Mesendoderm (in vitro differentiated cells): ENCODE measurements at regions not wholly inside any gene's neighbourhood (a gene's known extent, or its start where the extent isn't known, plus 50 kb on each side); places are given as distances from the start of the nearest gene placed in this dataset.

Source experiments
- DNase-seq: peaks from one replicate; pipeline ENCODE4 v3.0.0; 2013
- H2AK5ac ChIP-seq: 2 replicates; pipeline ENCODE4 v1.6.1; 2013; ENCODE audit warnings: low read length, inconsistent platforms
- H2BK120ac ChIP-seq: 2 replicates; pipeline ENCODE4 v1.6.1; 2013; ENCODE audit warnings: low read depth, mild to moderate bottlenecking, low read length, moderate library complexity, mixed read lengths
- H2BK15ac ChIP-seq: replicated peaks from 2 replicates; pipeline ENCODE4 v1.6.1; 2013; ENCODE audit warnings: low read depth, mild to moderate bottlenecking, moderate library complexity
- H2BK5ac ChIP-seq: 2 replicates; pipeline ENCODE4 v1.6.1; 2013; ENCODE audit warnings: low read length, inconsistent platforms
- H3K18ac ChIP-seq: 2 replicates; pipeline ENCODE4 v1.6.1; 2013; ENCODE audit warnings: mild to moderate bottlenecking, low read length, mixed read lengths
- H3K23ac ChIP-seq: one replicate; pipeline ENCODE4 v1.6.1; 2013; ENCODE audit warnings: low read length
- H3K27ac ChIP-seq: 2 replicates; pipeline ENCODE4 v1.5.1; 2013; ENCODE audit warnings: low read depth, mild to moderate bottlenecking, inconsistent platforms, low read length, moderate library complexity
- H3K27me3 ChIP-seq: 2 replicates; pipeline ENCODE4 v1.6.1; 2013; ENCODE audit warnings: low read length, control low read depth, mild to moderate bottlenecking, inconsistent platforms; ENCODE audit not compliant: insufficient read depth, poor library complexity
- H3K36me3 ChIP-seq: 2 replicates; pipeline ENCODE4 v1.6.1; 2013; ENCODE audit warnings: low read length, inconsistent platforms; ENCODE audit not compliant: control insufficient read depth, insufficient read depth
- H3K4ac ChIP-seq: one replicate; pipeline ENCODE4 v1.6.1; 2013; ENCODE audit warnings: low read depth, mild to moderate bottlenecking, low read length, moderate library complexity
- H3K4me1 ChIP-seq: 2 replicates; pipeline ENCODE4 v1.6.1; 2013; ENCODE audit warnings: low read depth, low read length, inconsistent platforms; ENCODE audit not compliant: control insufficient read depth
- H3K4me2 ChIP-seq: 2 replicates; pipeline ENCODE4 v1.6.1; 2013; ENCODE audit warnings: low read length
- H3K4me3 ChIP-seq: 2 replicates; pipeline ENCODE4 v1.5.1; 2013; ENCODE audit warnings: mild to moderate bottlenecking, low read length
- H3K56ac ChIP-seq: one replicate; pipeline ENCODE4 v1.6.1; 2013; ENCODE audit warnings: low read length
- H3K79me1 ChIP-seq: 2 replicates; pipeline ENCODE4 v1.6.1; 2013; ENCODE audit warnings: low read length, inconsistent platforms
- H3K79me2 ChIP-seq: 2 replicates; pipeline ENCODE4 v1.6.1; 2013; ENCODE audit warnings: mild to moderate bottlenecking, low read length; ENCODE audit not compliant: control insufficient read depth, insufficient read depth
- H3K9ac ChIP-seq: 2 replicates; pipeline ENCODE4 v1.6.1; 2013; ENCODE audit warnings: low read length, inconsistent platforms
- H4K5ac ChIP-seq: one replicate; pipeline ENCODE4 v1.6.1; 2013; ENCODE audit warnings: low read length
- H4K8ac ChIP-seq: one replicate; pipeline ENCODE4 v1.6.1; 2013; ENCODE audit warnings: low read depth, mild to moderate bottlenecking, control low read depth, low read length, moderate library complexity
- WGBS: extraction: QIAGEN DNeasy Blood & Tissue Kit; methylation state at CpG from one replicate; pipeline ENCODE4 v1.1.7; 2013; ENCODE audit warnings: low lambda C conversion rate, missing lambda C conversion rate; ENCODE audit not compliant: insufficient coverage; ENCODE audit errors: extremely low coverage; 5-methylcytosine and 5-hydroxymethylcytosine counted together

DNA sequence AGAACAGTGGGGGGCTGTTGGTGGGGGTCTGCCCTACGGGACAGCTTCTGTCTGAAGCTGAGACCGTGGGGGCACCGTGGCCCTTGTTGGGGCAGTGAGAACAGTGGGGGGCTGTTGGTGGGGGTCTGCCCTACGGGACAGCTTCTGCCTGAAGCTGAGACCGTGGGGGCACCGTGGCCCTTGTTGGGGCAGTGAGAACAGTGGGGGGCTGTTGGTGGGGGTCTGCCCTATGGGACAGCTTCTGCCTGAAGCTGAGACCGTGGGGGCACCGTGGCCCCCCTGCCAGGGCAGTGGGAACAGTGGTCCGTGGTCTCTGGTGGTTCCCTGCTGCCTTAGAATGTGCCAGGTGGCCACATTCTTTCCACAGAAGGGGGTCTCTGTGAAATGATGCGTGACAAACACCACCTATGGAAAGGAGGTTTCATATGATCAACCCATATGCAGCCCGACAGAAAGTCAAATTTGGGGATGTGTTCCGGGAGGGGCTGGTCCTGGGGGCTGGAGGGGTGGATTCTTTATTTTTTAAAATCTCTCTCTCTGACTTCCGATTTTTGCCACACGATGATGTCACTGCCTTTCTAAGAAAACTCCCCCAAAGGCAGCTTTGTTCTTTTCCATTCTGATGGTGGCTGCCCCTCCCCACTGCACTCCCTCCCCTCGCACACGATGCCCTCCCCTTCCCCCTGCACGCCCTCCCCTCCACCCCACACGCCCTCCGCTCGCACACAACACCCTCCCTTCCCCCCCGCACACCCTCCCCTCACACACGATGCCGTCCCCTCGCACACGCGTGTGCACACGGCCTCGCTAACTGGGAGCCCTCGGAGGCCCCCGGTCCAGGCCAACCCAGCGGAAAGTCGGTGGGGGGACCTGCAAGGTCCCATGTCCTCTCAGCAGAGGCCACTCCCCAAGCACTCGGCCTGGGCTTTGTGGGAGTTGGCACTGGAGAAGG, 1186.5 kb downstream of the BRD1 start:
- no peak overlapping the region for H2BK15ac ChIP-seq
- H3K79me1 ChIP-seq, result no peaks in the 10 kb centered on the region
- no peaks in the 10 kb centered on the region for H3K4me1 ChIP-seq
- no peak overlapping the region for H3K4ac ChIP-seq
- H3K18ac ChIP-seq, result no peak overlapping the region
- H2BK5ac ChIP-seq, result no peak overlapping the region
- H3K27me3 ChIP-seq, result no peaks in the 10 kb centered on the region
- no peak overlapping the region for H2BK120ac ChIP-seq
- H4K5ac ChIP-seq, result no peak overlapping the region
- WGBS, result 97% methylated on average over 5 of the region's 33 CpGs
- no peak overlapping the region for H4K8ac ChIP-seq
- no peak overlapping the region for H3K4me2 ChIP-seq
- H2AK5ac ChIP-seq, result no peak overlapping the region
- no peaks in the 10 kb centered on the region for H3K36me3 ChIP-seq
- H3K79me2 ChIP-seq, result no peaks in the 10 kb centered on the region
- no peak overlapping the region for H3K9ac ChIP-seq
- no peak overlapping the region for H3K27ac ChIP-seq
- DNase-seq, result no peak
- H3K56ac ChIP-seq, result no peak overlapping the region
- no peak overlapping the region for H3K23ac ChIP-seq
- no peak overlapping the region for H3K4me3 ChIP-seq

DNA sequence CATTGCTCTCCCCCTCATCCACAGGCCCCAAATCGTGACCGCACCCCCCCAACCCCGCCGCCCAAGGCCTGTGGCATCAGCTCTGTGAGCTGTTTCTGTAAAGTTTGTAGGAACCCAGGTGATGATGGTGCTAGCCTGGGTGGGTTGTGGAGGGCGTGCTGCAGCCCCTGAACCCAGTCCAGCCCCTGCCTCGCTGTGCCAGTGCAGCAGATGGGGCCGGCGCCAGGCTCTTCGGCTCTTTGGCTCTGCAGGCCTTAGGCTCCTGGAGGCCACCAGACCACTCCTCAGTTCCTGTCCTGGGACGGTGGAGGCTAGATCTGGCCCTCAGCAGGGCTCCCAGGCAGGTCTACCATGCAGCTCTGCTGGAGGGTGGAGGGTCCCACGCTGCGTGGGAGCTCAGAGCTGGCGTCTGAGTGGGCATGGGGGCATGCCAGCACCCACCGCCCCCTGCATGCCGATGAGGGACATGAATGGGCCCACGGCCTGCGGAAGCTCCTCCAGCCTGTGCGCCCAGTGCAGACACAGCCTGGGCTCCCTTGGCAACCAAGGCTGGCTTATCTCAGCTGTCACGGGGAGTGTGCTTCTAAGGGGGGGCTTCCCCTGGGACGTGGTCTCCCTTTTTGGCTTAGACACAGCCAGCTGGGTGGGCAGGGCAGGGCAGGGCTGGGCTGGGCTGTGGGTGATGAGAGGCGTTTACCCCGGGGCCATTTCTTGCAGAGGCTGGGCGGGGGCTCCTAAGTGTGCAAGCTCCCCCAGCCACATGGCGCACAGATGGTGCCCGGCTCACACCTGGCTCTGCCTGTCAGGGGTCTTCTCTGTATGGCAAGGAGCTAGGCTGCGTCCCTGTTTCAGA, 1187.6 kb downstream of the BRD1 start:
- no peak overlapping the region for H3K23ac ChIP-seq
- H4K5ac ChIP-seq, result no peak overlapping the region
- H3K27me3 ChIP-seq, result no peaks in the 10 kb centered on the region
- H3K18ac ChIP-seq, result no peak overlapping the region
- H3K79me2 ChIP-seq, result no peaks in the 10 kb centered on the region
- no peak overlapping the region for H3K9ac ChIP-seq
- H3K36me3 ChIP-seq, result no peaks in the 10 kb centered on the region
- no peaks in the 10 kb centered on the region for H3K79me1 ChIP-seq
- no peak overlapping the region for H3K4me2 ChIP-seq
- no CpG with 5 or more reads among the region's 26 CpGs for WGBS
- H3K4ac ChIP-seq, result no peak overlapping the region
- H3K4me1 ChIP-seq, result no peaks in the 10 kb centered on the region
- H3K4me3 ChIP-seq, result no peak overlapping the region
- H3K56ac ChIP-seq, result no peak overlapping the region
- H2BK5ac ChIP-seq, result no peak overlapping the region
- no peak overlapping the region for H2BK15ac ChIP-seq
- H3K27ac ChIP-seq, result no peak overlapping the region
- no peak overlapping the region for H4K8ac ChIP-seq
- no peak for DNase-seq
- no peak overlapping the region for H2BK120ac ChIP-seq
- H2AK5ac ChIP-seq, result no peak overlapping the region

DNA sequence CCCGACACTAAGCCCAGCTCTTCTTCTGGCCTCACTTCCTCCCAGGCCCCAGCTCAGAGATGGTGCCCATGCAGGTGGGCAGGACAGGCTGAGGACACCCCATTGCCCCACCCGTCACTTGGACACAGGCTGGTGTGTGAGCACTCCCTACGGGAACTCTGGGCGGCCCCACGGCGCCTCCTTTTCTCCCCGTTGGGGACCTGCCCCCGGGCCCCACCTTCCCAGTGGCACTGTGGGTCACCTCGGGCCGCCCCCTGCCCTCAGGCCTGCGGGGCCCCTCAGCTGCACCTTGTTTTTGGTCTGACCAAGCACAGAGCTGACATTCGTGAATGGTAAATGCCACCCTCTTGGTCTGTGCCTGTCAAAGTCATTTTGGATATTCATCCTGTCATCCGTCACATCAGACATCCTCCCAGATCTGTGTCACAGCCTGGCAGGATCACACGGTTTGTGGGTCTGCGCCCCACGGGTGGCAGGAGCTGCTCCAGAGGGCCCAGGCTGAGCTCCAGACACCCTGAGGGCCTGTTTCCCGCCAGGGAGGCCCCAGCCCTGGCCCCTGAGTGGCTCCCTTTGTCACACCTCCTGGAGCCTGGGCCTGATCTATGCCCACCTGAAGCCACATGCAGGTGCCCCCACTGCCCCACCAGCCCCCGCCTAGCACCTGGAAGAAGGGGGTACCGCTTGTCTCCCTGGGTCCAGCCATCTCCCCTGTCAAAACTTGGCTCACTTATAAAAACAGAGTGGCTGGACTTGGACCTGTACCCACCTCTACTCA, 1188.5 kb downstream of the BRD1 start:
- WGBS, result no CpG with 5 or more reads among the region's 19 CpGs

DNA sequence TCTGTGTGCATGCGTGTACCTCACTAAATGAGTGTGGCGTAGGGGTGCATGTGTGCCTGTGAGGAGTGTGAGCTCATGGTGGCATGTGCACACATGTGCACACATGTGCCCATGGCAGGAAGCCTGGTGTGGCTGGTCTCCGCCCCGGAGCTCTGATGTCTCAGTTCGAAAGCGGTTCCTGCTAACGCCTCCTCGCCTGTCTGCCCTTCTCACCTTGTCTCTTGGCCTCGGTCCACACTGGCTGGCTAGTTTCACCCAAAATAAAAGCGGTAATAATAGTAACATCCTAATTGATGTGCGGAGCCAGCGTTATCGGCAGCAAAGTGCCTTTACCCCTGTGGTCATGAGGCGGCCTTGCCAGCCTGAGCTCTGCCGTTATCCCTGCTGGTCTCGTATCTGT, 1190.4 kb downstream of the BRD1 start:
- Histone ChIP-seq H3K4ac (no peak overlapping the region), H3K36me3 (no peaks in the 10 kb centered on the region), H2BK120ac (no peak overlapping the region), H4K8ac (no peak overlapping the region), H3K79me1 (no peaks in the 10 kb centered on the region), H3K9ac (no peak overlapping the region), H3K56ac (no peak overlapping the region), H3K27ac (no peak overlapping the region), H3K79me2 (no peaks in the 10 kb centered on the region), H3K27me3 (no peaks in the 10 kb centered on the region), H3K4me3 (no peak overlapping the region), H4K5ac (no peak overlapping the region), H2AK5ac (no peak overlapping the region), H3K18ac (no peak overlapping the region), H2BK15ac (no peak overlapping the region), H2BK5ac (no peak overlapping the region), H3K4me2 (no peak overlapping the region), H3K23ac (no peak overlapping the region), H3K4me1 (no peaks in the 10 kb centered on the region)
- DNase-seq, result no peak
- WGBS, result no CpG with 5 or more reads among the region's 16 CpGs

More for the DNA sequence above, 1188.5 kb downstream of the BRD1 start:
- Histone ChIP-seq H3K56ac (no peak overlapping the region), H3K4ac (no peak overlapping the region), H3K4me3 (no peak overlapping the region), H3K18ac (no peak overlapping the region), H2BK15ac (no peak overlapping the region), H4K5ac (no peak overlapping the region), H2BK5ac (no peak overlapping the region), H2BK120ac (no peak overlapping the region), H3K4me2 (no peak overlapping the region), H3K79me1 (no peaks in the 10 kb centered on the region), H3K79me2 (no peaks in the 10 kb centered on the region), H3K27ac (no peak overlapping the region), H2AK5ac (no peak overlapping the region), H3K9ac (no peak overlapping the region), H3K36me3 (no peaks in the 10 kb centered on the region), H3K4me1 (no peaks in the 10 kb centered on the region), H4K8ac (no peak overlapping the region), H3K23ac (no peak overlapping the region), H3K27me3 (no peaks in the 10 kb centered on the region)
- no peak for DNase-seq

DNA sequence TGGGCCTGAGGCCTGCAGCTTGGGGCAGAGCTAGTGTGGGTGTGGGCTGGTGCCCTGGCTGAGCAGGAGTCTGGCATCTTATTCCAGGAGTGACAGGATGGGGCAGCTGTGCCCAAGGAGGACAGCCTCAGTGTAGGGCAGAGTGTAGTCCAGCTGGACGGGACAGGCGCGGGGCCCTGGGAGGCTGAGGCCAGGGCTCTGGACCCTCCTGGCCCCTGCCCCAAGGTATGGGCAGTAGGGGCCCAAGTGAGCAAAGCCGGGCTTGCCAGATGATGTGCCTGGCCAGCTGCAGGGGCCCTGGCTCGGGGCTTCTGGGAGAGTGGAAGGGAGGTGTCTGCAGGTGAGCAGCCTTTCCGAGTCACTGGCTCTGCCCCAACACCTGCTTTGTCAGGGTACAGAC, 1190.9 kb downstream of the BRD1 start:
- Histone ChIP-seq H3K9ac (no peak overlapping the region), H3K23ac (no peak overlapping the region), H3K4me1 (no peaks in the 10 kb centered on the region), H4K5ac (no peak overlapping the region), H3K27me3 (no peaks in the 10 kb centered on the region), H3K18ac (no peak overlapping the region), H3K79me1 (no peaks in the 10 kb centered on the region), H3K56ac (no peak overlapping the region), H3K4ac (no peak overlapping the region), H3K4me2 (no peak overlapping the region), H2BK5ac (no peak overlapping the region), H3K4me3 (no peak overlapping the region), H2BK120ac (no peak overlapping the region), H4K8ac (no peak overlapping the region), H3K79me2 (no peaks in the 10 kb centered on the region), H3K36me3 (no peaks in the 10 kb centered on the region), H2AK5ac (no peak overlapping the region), H2BK15ac (no peak overlapping the region), H3K27ac (no peak overlapping the region)
- no peak for DNase-seq
- no CpG with 5 or more reads among the region's 6 CpGs for WGBS
